ENCODE measurements at regions not wholly inside any gene's neighbourhood (a gene's known extent, or its start where the extent isn't known, plus 50 kb on each side); places are given as distances from the start of the nearest gene placed in this dataset.
A peak's percentile ranks its signal among the peaks of the same experiment; 100 is the strongest.

DNA sequence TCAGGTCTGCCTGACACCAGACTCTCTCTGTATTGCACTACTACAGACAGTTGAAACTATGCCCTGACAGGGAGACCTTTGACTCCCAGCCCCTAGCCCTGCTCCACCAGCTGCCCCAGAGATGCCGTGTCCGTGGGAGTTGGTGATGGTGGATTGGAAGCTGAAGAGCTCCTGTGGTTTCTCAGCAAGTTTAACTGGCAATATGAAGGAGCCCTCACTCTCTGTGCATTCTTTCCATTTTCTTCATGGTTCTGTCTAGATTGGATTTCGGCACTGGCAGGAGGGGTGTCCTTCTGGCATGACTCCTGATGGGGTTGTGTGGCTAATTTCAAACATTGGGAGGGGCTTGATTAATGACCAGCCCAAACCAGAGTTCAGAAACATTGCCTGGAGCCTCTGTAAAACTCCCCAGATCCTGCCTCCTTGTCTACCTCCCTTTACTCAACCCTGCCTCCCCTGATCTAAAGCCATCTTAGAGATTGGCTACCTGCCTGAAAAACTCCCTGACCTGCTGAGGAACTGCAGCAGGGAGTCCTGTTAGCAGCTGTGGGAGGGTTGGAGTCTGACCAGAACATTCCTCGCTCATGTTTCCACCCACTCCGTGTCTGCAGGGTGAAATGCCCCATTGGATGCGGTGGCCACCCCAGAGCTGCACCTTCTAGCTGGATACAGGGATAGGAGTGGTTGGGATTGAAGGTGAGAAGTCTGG is 206.9 kb upstream of the SPRED2 start:
- ChIA-PET CTCF (no interaction called here), POLR2A (no interaction called here)
- no TSS peak for BruUV-seq (replicated peaks)
- in situ Hi-C loops (cut with HindIII; ENCODE audit: low pct_unique_long_range_greater_than_20kb, low sequenced_read_pairs) = no loop called here
- intact Hi-C loops (cut with micrococcal nuclease; ENCODE audit: unreplicated experiment) = no loop called here
- no peak for TF ChIP-seq SIN3A (IDR thresholded peaks at IDR 0.05; ENCODE audit: borderline replicate concordance, insufficient read depth, low read depth, low read length)
- TF ChIP-seq, protein P1, sequence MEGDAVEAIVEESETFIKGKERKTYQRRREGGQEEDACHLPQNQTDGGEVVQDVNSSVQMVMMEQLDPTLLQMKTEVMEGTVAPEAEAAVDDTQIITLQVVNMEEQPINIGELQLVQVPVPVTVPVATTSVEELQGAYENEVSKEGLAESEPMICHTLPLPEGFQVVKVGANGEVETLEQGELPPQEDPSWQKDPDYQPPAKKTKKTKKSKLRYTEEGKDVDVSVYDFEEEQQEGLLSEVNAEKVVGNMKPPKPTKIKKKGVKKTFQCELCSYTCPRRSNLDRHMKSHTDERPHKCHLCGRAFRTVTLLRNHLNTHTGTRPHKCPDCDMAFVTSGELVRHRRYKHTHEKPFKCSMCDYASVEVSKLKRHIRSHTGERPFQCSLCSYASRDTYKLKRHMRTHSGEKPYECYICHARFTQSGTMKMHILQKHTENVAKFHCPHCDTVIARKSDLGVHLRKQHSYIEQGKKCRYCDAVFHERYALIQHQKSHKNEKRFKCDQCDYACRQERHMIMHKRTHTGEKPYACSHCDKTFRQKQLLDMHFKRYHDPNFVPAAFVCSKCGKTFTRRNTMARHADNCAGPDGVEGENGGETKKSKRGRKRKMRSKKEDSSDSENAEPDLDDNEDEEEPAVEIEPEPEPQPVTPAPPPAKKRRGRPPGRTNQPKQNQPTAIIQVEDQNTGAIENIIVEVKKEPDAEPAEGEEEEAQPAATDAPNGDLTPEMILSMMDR (IDR thresholded peaks at IDR 0.05) = no peak
- no peak for TF ChIP-seq POLR2AphosphoS5 (IDR thresholded peaks at IDR 0.05; ENCODE audit: low read depth, low read length)
- no peak for TF ChIP-seq TCF7L2 (IDR thresholded peaks at IDR 0.05; ENCODE audit: low read depth, low read length)
- TF ChIP-seq, protein P2, sequence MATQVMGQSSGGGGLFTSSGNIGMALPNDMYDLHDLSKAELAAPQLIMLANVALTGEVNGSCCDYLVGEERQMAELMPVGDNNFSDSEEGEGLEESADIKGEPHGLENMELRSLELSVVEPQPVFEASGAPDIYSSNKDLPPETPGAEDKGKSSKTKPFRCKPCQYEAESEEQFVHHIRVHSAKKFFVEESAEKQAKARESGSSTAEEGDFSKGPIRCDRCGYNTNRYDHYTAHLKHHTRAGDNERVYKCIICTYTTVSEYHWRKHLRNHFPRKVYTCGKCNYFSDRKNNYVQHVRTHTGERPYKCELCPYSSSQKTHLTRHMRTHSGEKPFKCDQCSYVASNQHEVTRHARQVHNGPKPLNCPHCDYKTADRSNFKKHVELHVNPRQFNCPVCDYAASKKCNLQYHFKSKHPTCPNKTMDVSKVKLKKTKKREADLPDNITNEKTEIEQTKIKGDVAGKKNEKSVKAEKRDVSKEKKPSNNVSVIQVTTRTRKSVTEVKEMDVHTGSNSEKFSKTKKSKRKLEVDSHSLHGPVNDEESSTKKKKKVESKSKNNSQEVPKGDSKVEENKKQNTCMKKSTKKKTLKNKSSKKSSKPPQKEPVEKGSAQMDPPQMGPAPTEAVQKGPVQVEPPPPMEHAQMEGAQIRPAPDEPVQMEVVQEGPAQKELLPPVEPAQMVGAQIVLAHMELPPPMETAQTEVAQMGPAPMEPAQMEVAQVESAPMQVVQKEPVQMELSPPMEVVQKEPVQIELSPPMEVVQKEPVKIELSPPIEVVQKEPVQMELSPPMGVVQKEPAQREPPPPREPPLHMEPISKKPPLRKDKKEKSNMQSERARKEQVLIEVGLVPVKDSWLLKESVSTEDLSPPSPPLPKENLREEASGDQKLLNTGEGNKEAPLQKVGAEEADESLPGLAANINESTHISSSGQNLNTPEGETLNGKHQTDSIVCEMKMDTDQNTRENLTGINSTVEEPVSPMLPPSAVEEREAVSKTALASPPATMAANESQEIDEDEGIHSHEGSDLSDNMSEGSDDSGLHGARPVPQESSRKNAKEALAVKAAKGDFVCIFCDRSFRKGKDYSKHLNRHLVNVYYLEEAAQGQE (IDR thresholded peaks at IDR 0.05; ENCODE audit: insufficient read depth in 1 of 2, low read depth in 2 of 2, low read length in 1 of 2) = no peak
- DNase-seq (ENCODE audit: low read depth, low spot score) (no peak), ATAC-seq (0 out of 2 replicates have a peak, but pooled peaks have one; percentile 28)
- Histone ChIP-seq H3K27me3 (ENCODE audit: control insufficient read depth, insufficient read depth, low read length) (peaks cover 35% of the 10 kb centered on the region), H3K4me1 (ENCODE audit: control insufficient read depth, insufficient read depth, low read length) (peaks cover 6% of the 10 kb centered on the region; the same call in 1 of the 2 replicates), H3K36me3 (ENCODE audit: control insufficient read depth, insufficient read depth, low read length) (no peaks in the 10 kb centered on the region), H3K4me3 (ENCODE audit: low read depth in 2 of 2, low read length in 2 of 2) (no peak overlapping the region), H3K9me3 (ENCODE audit: control insufficient read depth, insufficient read depth, low read depth, low read length) (no peaks in the 10 kb centered on the region), H3K27ac (ENCODE audit: low read length) (no peak overlapping the region)

DNA sequence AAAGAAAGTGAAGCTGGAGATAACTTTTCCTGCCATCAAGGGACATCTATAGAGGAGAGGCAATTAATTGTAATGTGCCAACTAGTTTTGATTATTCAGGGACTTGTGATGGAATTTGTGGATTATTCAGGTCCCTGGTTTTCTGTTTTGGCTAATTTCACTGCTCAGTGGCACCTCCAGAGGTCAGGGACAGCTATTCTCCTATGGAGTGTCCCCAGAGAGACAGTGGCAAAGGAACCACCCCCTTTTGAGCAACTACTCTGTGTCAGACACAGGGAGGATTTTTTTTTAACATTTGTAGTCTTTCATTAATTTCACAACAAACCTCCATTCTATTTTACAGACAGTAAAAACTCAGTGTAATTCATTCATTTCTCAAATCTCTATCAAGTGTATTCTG is 206.0 kb upstream of the SPRED2 start:
- ChIA-PET CTCF (no interaction called here), POLR2A (no interaction called here)
- no peak for ATAC-seq
- TF ChIP-seq, protein P2 (IDR thresholded peaks at IDR 0.05; ENCODE audit: insufficient read depth in 1 of 2, low read depth in 2 of 2, low read length in 1 of 2) = no peak
- TF ChIP-seq, protein P1 (IDR thresholded peaks at IDR 0.05) = peak; percentile 46
- no peak for TF ChIP-seq SIN3A (IDR thresholded peaks at IDR 0.05; ENCODE audit: borderline replicate concordance, insufficient read depth, low read depth, low read length)
- TF ChIP-seq TCF7L2 (IDR thresholded peaks at IDR 0.05; ENCODE audit: low read depth, low read length) = no peak
- peaks cover 35% of the 10 kb centered on the region for H3K27me3 ChIP-seq (ENCODE audit: control insufficient read depth, insufficient read depth, low read length)
- H3K4me1 ChIP-seq (ENCODE audit: control insufficient read depth, insufficient read depth, low read length) = peaks cover 6% of the 10 kb centered on the region; the same call in 1 of the 2 replicates
- H3K9me3 ChIP-seq (ENCODE audit: control insufficient read depth, insufficient read depth, low read depth, low read length) = no peaks in the 10 kb centered on the region
- H3K36me3 ChIP-seq (ENCODE audit: control insufficient read depth, insufficient read depth, low read length) = no peaks in the 10 kb centered on the region
- intact Hi-C loops (cut with micrococcal nuclease; ENCODE audit: unreplicated experiment) = no loop called here
- no peak overlapping the region for H3K27ac ChIP-seq (ENCODE audit: low read length)
- H3K4me3 ChIP-seq (ENCODE audit: low read depth in 2 of 2, low read length in 2 of 2) = no peak overlapping the region
- BruUV-seq (replicated peaks) = no TSS peak
- DNase-seq (ENCODE audit: low read depth, low spot score) = no peak
- in situ Hi-C loops (cut with HindIII; ENCODE audit: low pct_unique_long_range_greater_than_20kb, low sequenced_read_pairs) = no loop called here

Data from Panc1 (cell line).